ENCODE measurements at regions not wholly inside any gene's neighbourhood (a gene's known extent, or its start where the extent isn't known, plus 50 kb on each side); places are given as distances from the start of the nearest gene placed in this dataset.

- H4K20me1 ChIP-seq (replicated peaks; ENCODE audit: insufficient read depth) = no peaks in the 10 kb centered on the region
- DNase-seq (ENCODE audit: low spot score) = no peak
- H2AFZ ChIP-seq = no peak overlapping the region
- Mint-ChIP-seq H3K27ac (no peak overlapping the region), H3K4me1 (no peaks in the 10 kb centered on the region), H3K27me3 (ENCODE audit: insufficient read depth, low read depth, poor library complexity) (no peaks in the 10 kb centered on the region), H3K9me3 (no peaks in the 10 kb centered on the region), H3K36me3 (ENCODE audit: low read depth) (no peaks in the 10 kb centered on the region), H3K4me3 (no peak overlapping the region)
- H3K4me3 ChIP-seq = no peak overlapping the region
- no peak for ATAC-seq
- no peaks in the 10 kb centered on the region for H3K36me3 ChIP-seq (ENCODE audit: insufficient read depth)
- no peaks in the 10 kb centered on the region for H3K9me2 ChIP-seq (ENCODE audit: insufficient read depth)
- no peak for TF ChIP-seq EZH2 (IDR thresholded peaks at IDR 0.05; ENCODE audit: low read depth, unreplicated experiment)
- TF ChIP-seq JUNB (IDR thresholded peaks at IDR 0.05; ENCODE audit: unreplicated experiment) = no peak
- no peak for TF ChIP-seq ETS1 (IDR thresholded peaks at IDR 0.05)
- no peak for TF ChIP-seq REST (IDR thresholded peaks at IDR 0.05; ENCODE audit: unreplicated experiment)
- no peak for TF ChIP-seq EZH2phosphoT487 (IDR thresholded peaks at IDR 0.05; ENCODE audit: unreplicated experiment)
- H3F3A ChIP-seq (replicated peaks; ENCODE audit: low read depth) = no peaks in the 10 kb centered on the region
- H3K27ac ChIP-seq (ENCODE audit: low read depth) = no peak overlapping the region
- no peaks in the 10 kb centered on the region for H3K79me2 ChIP-seq (replicated peaks; ENCODE audit: insufficient read depth)
- H3K27me3 ChIP-seq (ENCODE audit: insufficient read depth) = no peaks in the 10 kb centered on the region
- H3K4me2 ChIP-seq = no peak overlapping the region
- H3K4me1 ChIP-seq (ENCODE audit: insufficient read depth) = no peaks in the 10 kb centered on the region
Observed at GRCh38 chr5:101843055-101843454, 453.0 kb downstream of the SLCO4C1 start.

GRCh38 chr5:101838435-101838834 is 457.6 kb downstream of the SLCO4C1 start:
- H3K9me2 ChIP-seq (ENCODE audit: insufficient read depth) = no peaks in the 10 kb centered on the region
- Mint-ChIP-seq H3K27ac (no peak overlapping the region), H3K27me3 (ENCODE audit: insufficient read depth, low read depth, poor library complexity) (no peaks in the 10 kb centered on the region), H3K9me3 (no peaks in the 10 kb centered on the region), H3K36me3 (ENCODE audit: low read depth) (no peaks in the 10 kb centered on the region), H3K4me1 (no peaks in the 10 kb centered on the region), H3K4me3 (no peak overlapping the region)
- no peaks in the 10 kb centered on the region for H3K27me3 ChIP-seq (ENCODE audit: insufficient read depth)
- H3K4me1 ChIP-seq (ENCODE audit: insufficient read depth) = no peaks in the 10 kb centered on the region
- no peak overlapping the region for H3K4me3 ChIP-seq
- no peak for ATAC-seq
- no peaks in the 10 kb centered on the region for H3F3A ChIP-seq (replicated peaks; ENCODE audit: low read depth)
- H3K36me3 ChIP-seq (ENCODE audit: insufficient read depth) = no peaks in the 10 kb centered on the region
- no peak overlapping the region for H2AFZ ChIP-seq
- no peaks in the 10 kb centered on the region for H3K79me2 ChIP-seq (replicated peaks; ENCODE audit: insufficient read depth)
- no peaks in the 10 kb centered on the region for H4K20me1 ChIP-seq (replicated peaks; ENCODE audit: insufficient read depth)
- no peak overlapping the region for H3K27ac ChIP-seq (ENCODE audit: low read depth)
- DNase-seq (ENCODE audit: low spot score) = no peak
- H3K4me2 ChIP-seq = no peak overlapping the region
- TF ChIP-seq EZH2 (IDR thresholded peaks at IDR 0.05; ENCODE audit: low read depth, unreplicated experiment) = no peak
- TF ChIP-seq JUNB (IDR thresholded peaks at IDR 0.05; ENCODE audit: unreplicated experiment) = no peak
- TF ChIP-seq ETS1 (IDR thresholded peaks at IDR 0.05) = no peak
- TF ChIP-seq REST (IDR thresholded peaks at IDR 0.05; ENCODE audit: unreplicated experiment) = no peak
- TF ChIP-seq EZH2phosphoT487 (IDR thresholded peaks at IDR 0.05; ENCODE audit: unreplicated experiment) = no peak
- TF ChIP-seq ZNF331 (CRISPR knock-in tag; IDR thresholded peaks at IDR 0.05; ENCODE audit: low read depth) = no peak
- TF ChIP-seq CTCF (conservative IDR thresholded peaks at IDR 0.05; ENCODE audit: low read depth in 2 of 2) = no peak
- no peak for TF ChIP-seq CREB1 (CRISPR knock-in tag; IDR thresholded peaks at IDR 0.05; ENCODE audit: low read depth)
- no peak for TF ChIP-seq ZNF114 (CRISPR knock-in tag; IDR thresholded peaks at IDR 0.05)
- no peak for TF ChIP-seq STAT1 (IDR thresholded peaks at IDR 0.05; ENCODE audit: unreplicated experiment)
- TF ChIP-seq NANOG (IDR thresholded peaks at IDR 0.05; ENCODE audit: borderline replicate concordance) = no peak
- no peak for TF ChIP-seq POLR2AphosphoS5 (IDR thresholded peaks at IDR 0.05; ENCODE audit: low read depth)
